CD14-positive monocyte (primary cell): ENCODE measurements at regions not wholly inside any gene's neighbourhood (a gene's known extent, or its start where the extent isn't known, plus 50 kb on each side); places are given as distances from the start of the nearest gene placed in this dataset.

Experiments
- DNase-seq, 3 donors: peaks; one replicate each; pipeline ENCODE4 v3.0.0-alpha.2; 2011 to 2022
- H2AFZ ChIP-seq: 2 replicates; pipeline ENCODE4 v1.6.0; 2012; ENCODE audit warnings: mild to moderate bottlenecking, low read depth, low read length, inconsistent platforms; ENCODE audit not compliant: insufficient read depth, poor library complexity, severe bottlenecking
- H3K27ac ChIP-seq, 2 donors: 1 replicate in 1 of 2; 2 replicates in 1 of 2; pipeline ENCODE4 v1.5.1; 2012 to 2013; ENCODE audit warnings: low read length in 2 of 2, control low read depth in 1 of 2, inconsistent platforms in 1 of 2, low read depth in 1 of 2, mild to moderate bottlenecking in 1 of 2
- H3K27me3 ChIP-seq, 2 donors: one replicate each; pipeline versions ENCODE4 v1.6.0 to v1.6.1; 2011 to 2013; ENCODE audit warnings: low read length in 2 of 2; ENCODE audit not compliant: control insufficient read depth in 2 of 2, insufficient read depth in 2 of 2
- H3K36me3 ChIP-seq, 2 donors: replicated peaks in 1 of 2; 1 replicate in 1 of 2; 2 replicates in 1 of 2; pipeline versions ENCODE4 v1.5.1 to v1.6.1; 2012 to 2013; ENCODE audit warnings: low read length in 2 of 2, control low read depth in 1 of 2, inconsistent platforms in 1 of 2, mild to moderate bottlenecking in 1 of 2; ENCODE audit not compliant: insufficient read depth in 2 of 2, control insufficient read depth in 1 of 2
- H3K4me1 ChIP-seq, 2 donors: 1 replicate in 1 of 2; 2 replicates in 1 of 2; pipeline versions ENCODE4 v1.5.1 to v1.6.1; 2012 to 2013; ENCODE audit warnings: low read length in 2 of 2, control low read depth in 1 of 2, inconsistent platforms in 1 of 2, mild to moderate bottlenecking in 1 of 2, moderate library complexity in 1 of 2; ENCODE audit not compliant: insufficient read depth in 2 of 2, control insufficient read depth in 1 of 2
- H3K4me2 ChIP-seq: replicated peaks from 2 replicates; pipeline ENCODE3; 2012; ENCODE audit warnings: low read length, moderate library complexity, mild to moderate bottlenecking; ENCODE audit not compliant: poor library complexity, severe bottlenecking; ENCODE audit errors: extremely low read depth
- H3K4me3 ChIP-seq, 3 experiments: fragments of 200-600 bp in 1 of 3; sonication (generic) in 1 of 3; replicated peaks in 1 of 3; 1 replicate in 2 of 3; 2 replicates in 1 of 3; pipeline ENCODE4 v1.5.1; 2011 to 2013; ENCODE audit warnings: low read length in 3 of 3, mild to moderate bottlenecking in 3 of 3, control low read depth in 2 of 3, low read depth in 2 of 3, inconsistent platforms in 1 of 3, moderate library complexity in 1 of 3
- H3K79me2 ChIP-seq: 2 replicates; pipeline ENCODE4 v1.6.0; 2012; ENCODE audit warnings: mild to moderate bottlenecking, control low read depth, inconsistent platforms, low read length, moderate library complexity; ENCODE audit not compliant: insufficient read depth
- H3K9ac ChIP-seq: 2 replicates; pipeline ENCODE4 v1.6.0; 2017; ENCODE audit warnings: low read length, mild to moderate bottlenecking; ENCODE audit not compliant: insufficient read depth, poor library complexity, severe bottlenecking
- H3K9me3 ChIP-seq, 2 donors: replicated peaks in 1 of 2; 1 replicate in 1 of 2; 2 replicates in 1 of 2; pipeline versions ENCODE4 v1.5.1 to v1.6.1; 2012 to 2013; ENCODE audit warnings: low read length in 2 of 2, control low read depth in 1 of 2; ENCODE audit not compliant: control insufficient read depth in 1 of 2, insufficient read depth in 1 of 2
- H4K20me1 ChIP-seq: 2 replicates; pipeline ENCODE4 v1.6.0; 2012; ENCODE audit warnings: mild to moderate bottlenecking, low read length, control low read depth, moderate library complexity; ENCODE audit not compliant: insufficient read depth
- H3K27ac Mint-ChIP-seq, 7 donors: one replicate each; pipeline ENCODE4 v1.8.0; 2020; ENCODE audit warnings: mild to moderate bottlenecking in 7 of 7, mixed read lengths in 7 of 7, moderate library complexity in 6 of 7, inconsistent platforms in 2 of 7
- H3K27me3 Mint-ChIP-seq, 3 donors: one replicate each; pipeline ENCODE4 v1.8.0; 2021 to 2022; ENCODE audit warnings: low read depth in 3 of 3, mild to moderate bottlenecking in 3 of 3, mixed read lengths in 3 of 3, moderate library complexity in 3 of 3, inconsistent platforms in 1 of 3
- H3K36me3 Mint-ChIP-seq, 2 donors: one replicate each; pipeline ENCODE4 v1.8.0; 2020; ENCODE audit warnings: mixed read lengths in 2 of 2, inconsistent platforms in 1 of 2, mild to moderate bottlenecking in 1 of 2
- H3K4me1 Mint-ChIP-seq: one replicate; pipeline ENCODE4 v1.8.0; 2020; ENCODE audit warnings: mild to moderate bottlenecking, mixed read lengths
- H3K4me3 Mint-ChIP-seq, 2 donors: one replicate each; pipeline ENCODE4 v1.8.0; 2020; ENCODE audit warnings: mild to moderate bottlenecking in 2 of 2, mixed read lengths in 2 of 2, moderate library complexity in 1 of 2
- H3K9me3 Mint-ChIP-seq, 7 donors: one replicate each; pipeline ENCODE4 v1.8.0; 2020 to 2022; ENCODE audit warnings: mixed read lengths in 7 of 7, mild to moderate bottlenecking in 6 of 7, moderate library complexity in 6 of 7, inconsistent platforms in 2 of 7
- WGBS: methylation state at CpG from one replicate; pipeline ENCODE4 v1.1.5; 2013; ENCODE audit warnings: missing lambda C conversion rate; ENCODE audit not compliant: insufficient coverage; 5-methylcytosine and 5-hydroxymethylcytosine counted together
- intact Hi-C, 2 donors: fragments of 100-400 bp; cut with micrococcal nuclease; formaldehyde crosslinking; loops; one replicate each; pipeline versions ENCODE4 v1.15.0 to v1.15.1; 2023
- TF ChIP-seq, protein P1 (sequence below): fragments of 200-600 bp; IDR thresholded peaks from one replicate; pipeline ENCODE4 v1.8.0; 2022; ENCODE audit warnings: antibody characterized with exemption, mild to moderate bottlenecking

- no peaks in the 10 kb centered on the region for H3K4me1 ChIP-seq
- TF ChIP-seq, protein P1, sequence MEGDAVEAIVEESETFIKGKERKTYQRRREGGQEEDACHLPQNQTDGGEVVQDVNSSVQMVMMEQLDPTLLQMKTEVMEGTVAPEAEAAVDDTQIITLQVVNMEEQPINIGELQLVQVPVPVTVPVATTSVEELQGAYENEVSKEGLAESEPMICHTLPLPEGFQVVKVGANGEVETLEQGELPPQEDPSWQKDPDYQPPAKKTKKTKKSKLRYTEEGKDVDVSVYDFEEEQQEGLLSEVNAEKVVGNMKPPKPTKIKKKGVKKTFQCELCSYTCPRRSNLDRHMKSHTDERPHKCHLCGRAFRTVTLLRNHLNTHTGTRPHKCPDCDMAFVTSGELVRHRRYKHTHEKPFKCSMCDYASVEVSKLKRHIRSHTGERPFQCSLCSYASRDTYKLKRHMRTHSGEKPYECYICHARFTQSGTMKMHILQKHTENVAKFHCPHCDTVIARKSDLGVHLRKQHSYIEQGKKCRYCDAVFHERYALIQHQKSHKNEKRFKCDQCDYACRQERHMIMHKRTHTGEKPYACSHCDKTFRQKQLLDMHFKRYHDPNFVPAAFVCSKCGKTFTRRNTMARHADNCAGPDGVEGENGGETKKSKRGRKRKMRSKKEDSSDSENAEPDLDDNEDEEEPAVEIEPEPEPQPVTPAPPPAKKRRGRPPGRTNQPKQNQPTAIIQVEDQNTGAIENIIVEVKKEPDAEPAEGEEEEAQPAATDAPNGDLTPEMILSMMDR: no peak
- no peaks in the 10 kb centered on the region for H3K27me3 ChIP-seq
- no peak overlapping the region for H2AFZ ChIP-seq
- no peaks in the 10 kb centered on the region for H4K20me1 ChIP-seq
- WGBS: no CpG with 5 or more reads among the region's 2 CpGs
- no peak overlapping the region for H3K9ac ChIP-seq
- H3K79me2 ChIP-seq: no peaks in the 10 kb centered on the region
- H3K4me3 ChIP-seq: no peak overlapping the region
- H3K9me3 ChIP-seq: peaks cover 0 to 4% of the 10 kb centered on the region in 2 donors
- H3K36me3 ChIP-seq: no peaks in the 10 kb centered on the region
- no peaks in the 10 kb centered on the region for H3K27me3 Mint-ChIP-seq
- intact Hi-C loops: no loop called here
- H3K27ac ChIP-seq: no peak overlapping the region
- no peaks in the 10 kb centered on the region for H3K4me1 Mint-ChIP-seq
- no peak for DNase-seq
- H3K36me3 Mint-ChIP-seq: no peaks in the 10 kb centered on the region
- no peak overlapping the region for H3K4me2 ChIP-seq
- peaks cover 0 to 13% (median 3%) of the 10 kb centered on the region in 7 donors for H3K9me3 Mint-ChIP-seq
- H3K27ac Mint-ChIP-seq: no peak overlapping the region
- no peak overlapping the region for H3K4me3 Mint-ChIP-seq
Measured at GRCh38 chr16:64711596-64711995, 410.3 kb downstream of the CDH11 start.

DNA sequence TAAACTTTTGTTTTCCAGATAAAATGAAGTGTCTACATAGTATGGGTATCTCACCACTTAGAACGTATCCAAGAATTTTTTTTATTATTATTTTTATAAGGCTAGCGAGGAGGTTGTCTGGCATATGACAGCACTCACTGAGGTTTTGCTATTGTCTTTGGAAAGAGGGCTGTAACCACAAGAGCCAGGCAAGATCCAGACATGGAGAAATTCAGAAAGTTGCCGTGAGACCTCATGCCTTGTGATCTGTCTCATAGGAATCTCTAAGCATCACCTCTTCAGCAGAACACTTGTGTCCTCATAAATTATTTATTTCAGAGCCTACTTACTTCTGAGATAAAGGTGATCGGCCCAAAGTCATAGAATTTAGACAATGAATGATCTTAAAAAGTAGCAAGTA is 410.8 kb downstream of the CDH11 start:
- intact Hi-C loops: no loop called here
- DNase-seq: no peak
- no peak overlapping the region for H3K27ac ChIP-seq
- Mint-ChIP-seq H3K27me3 (no peaks in the 10 kb centered on the region), H3K4me3 (no peak overlapping the region), H3K36me3 (no peaks in the 10 kb centered on the region), H3K4me1 (no peaks in the 10 kb centered on the region), H3K9me3 (peaks cover 0 to 13% (median 2%) of the 10 kb centered on the region in 7 donors), H3K27ac (no peak overlapping the region)
- H3K9me3 ChIP-seq: peaks cover 0 to 4% of the 10 kb centered on the region in 2 donors
- H3K9ac ChIP-seq: no peak overlapping the region
- no peaks in the 10 kb centered on the region for H3K36me3 ChIP-seq
- H3K4me1 ChIP-seq: no peaks in the 10 kb centered on the region
- no peak overlapping the region for H3K4me3 ChIP-seq
- no peaks in the 10 kb centered on the region for H3K27me3 ChIP-seq
- H3K79me2 ChIP-seq: no peaks in the 10 kb centered on the region
- TF ChIP-seq, protein P1: no peak
- no peak overlapping the region for H2AFZ ChIP-seq
- no peaks in the 10 kb centered on the region for H4K20me1 ChIP-seq
- WGBS: no CpG with 5 or more reads among the region's 4 CpGs
- no peak overlapping the region for H3K4me2 ChIP-seq
